ENCODE measurements at regions not wholly inside any gene's neighbourhood (a gene's known extent, or its start where the extent isn't known, plus 50 kb on each side); places are given as distances from the start of the nearest gene placed in this dataset.
A peak's percentile ranks its signal among the peaks of the same experiment; 100 is the strongest.

DNA sequence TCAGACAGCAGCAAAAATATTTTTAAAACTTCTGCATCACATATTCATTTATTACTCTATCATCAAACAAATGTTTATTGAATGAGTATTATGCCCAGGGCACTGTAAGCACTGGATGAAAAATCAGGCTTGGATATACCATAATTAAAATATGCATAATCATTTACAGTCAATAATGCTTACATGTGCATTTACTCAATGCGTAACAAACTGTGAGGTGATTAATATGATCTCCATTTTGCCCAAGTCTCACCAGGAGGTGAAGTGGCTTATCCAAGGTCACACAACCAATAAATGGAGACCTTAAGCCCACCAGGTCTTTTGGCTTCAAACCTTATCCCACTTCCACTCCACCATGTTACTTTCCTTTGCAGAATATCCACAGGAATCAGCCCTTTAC is 117.3 kb upstream of the SLC24A5 start:
- H3K4me1 ChIP-seq = peaks cover 0 to 17% (median 0%) of the 10 kb centered on the region in 9 donors
- no peak for ATAC-seq

DNA sequence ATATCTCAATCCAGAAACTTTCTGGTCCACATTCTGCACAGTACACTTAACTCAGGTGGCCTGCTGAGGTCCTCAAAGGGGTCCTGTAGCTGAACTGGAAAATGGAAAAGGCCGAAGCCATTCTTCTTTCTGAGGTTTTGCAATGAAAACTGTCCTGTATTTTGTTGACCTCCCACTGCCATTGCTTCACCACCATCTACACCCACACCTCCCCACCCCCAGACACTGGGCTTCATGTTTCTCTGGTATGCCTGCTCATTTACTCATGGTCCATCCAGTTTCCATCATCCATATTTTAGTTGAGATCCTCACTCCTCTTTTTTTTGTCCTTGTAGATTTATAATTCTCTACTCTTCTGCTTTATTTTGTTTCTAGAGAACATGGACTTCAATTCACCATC is 115.7 kb upstream of the SLC24A5 start:
- intact Hi-C loops (cut with DNase I) = no loop called here
- TF ChIP-seq, protein P1, sequence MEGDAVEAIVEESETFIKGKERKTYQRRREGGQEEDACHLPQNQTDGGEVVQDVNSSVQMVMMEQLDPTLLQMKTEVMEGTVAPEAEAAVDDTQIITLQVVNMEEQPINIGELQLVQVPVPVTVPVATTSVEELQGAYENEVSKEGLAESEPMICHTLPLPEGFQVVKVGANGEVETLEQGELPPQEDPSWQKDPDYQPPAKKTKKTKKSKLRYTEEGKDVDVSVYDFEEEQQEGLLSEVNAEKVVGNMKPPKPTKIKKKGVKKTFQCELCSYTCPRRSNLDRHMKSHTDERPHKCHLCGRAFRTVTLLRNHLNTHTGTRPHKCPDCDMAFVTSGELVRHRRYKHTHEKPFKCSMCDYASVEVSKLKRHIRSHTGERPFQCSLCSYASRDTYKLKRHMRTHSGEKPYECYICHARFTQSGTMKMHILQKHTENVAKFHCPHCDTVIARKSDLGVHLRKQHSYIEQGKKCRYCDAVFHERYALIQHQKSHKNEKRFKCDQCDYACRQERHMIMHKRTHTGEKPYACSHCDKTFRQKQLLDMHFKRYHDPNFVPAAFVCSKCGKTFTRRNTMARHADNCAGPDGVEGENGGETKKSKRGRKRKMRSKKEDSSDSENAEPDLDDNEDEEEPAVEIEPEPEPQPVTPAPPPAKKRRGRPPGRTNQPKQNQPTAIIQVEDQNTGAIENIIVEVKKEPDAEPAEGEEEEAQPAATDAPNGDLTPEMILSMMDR (IDR thresholded peaks at IDR 0.05) = no peak
- Histone ChIP-seq H3K9me3 (no peaks in the 10 kb centered on the region), H3K4me1 (peaks cover 0 to 17% (median 0%) of the 10 kb centered on the region in 9 donors), H3K36me3 (no peaks in the 10 kb centered on the region), H3K27ac (no peak overlapping the region), H3K27me3 (no peaks in the 10 kb centered on the region), H3K4me3 (no peak overlapping the region)
- DNase-seq = no peak
- no peak for ATAC-seq
- 90 to 91% methylated on average over 1 of the region's 1 CpG for WGBS, 2 donors

More for the DNA sequence above, 117.3 kb upstream of the SLC24A5 start:
- DNase-seq = no peak
- TF ChIP-seq, protein P1 (IDR thresholded peaks at IDR 0.05) = no peak
- WGBS, 2 donors = 98 to 99% methylated on average over 1 of the region's 1 CpG
- Histone ChIP-seq H3K27ac (no peak overlapping the region), H3K4me3 (no peak overlapping the region), H3K27me3 (no peaks in the 10 kb centered on the region), H3K36me3 (no peaks in the 10 kb centered on the region), H3K9me3 (no peaks in the 10 kb centered on the region)
- intact Hi-C loops (cut with DNase I) = no loop called here

DNA sequence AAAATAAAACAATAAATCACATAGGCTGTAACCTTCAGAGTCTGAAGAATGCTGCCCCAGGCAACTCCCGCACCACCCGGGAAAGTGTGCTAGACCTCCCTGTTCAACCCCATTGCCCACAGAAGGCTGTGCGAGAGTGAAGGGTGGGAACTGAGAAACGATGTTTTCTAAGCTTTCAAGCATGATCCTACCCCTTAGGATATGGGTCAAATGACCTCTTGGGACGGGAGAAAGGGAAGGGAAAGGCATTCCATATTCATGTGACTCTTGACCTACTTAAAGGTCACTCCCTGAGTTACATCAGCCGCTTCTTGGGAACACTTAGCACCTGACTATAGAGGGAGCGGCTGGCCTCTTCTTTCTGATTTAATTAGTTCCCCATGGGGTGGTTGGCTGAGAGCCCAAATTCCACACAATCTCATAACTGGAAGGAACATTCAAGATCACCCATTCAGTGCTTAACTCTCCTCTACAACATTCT is 114.7 kb upstream of the SLC24A5 start:
- Histone ChIP-seq H3K27me3 (no peaks in the 10 kb centered on the region), H3K4me3 (no peak overlapping the region), H3K4me1 (peaks cover 0 to 17% (median 0%) of the 10 kb centered on the region in 9 donors), H3K27ac (no peak overlapping the region), H3K36me3 (no peaks in the 10 kb centered on the region), H3K9me3 (no peaks in the 10 kb centered on the region)
- 56 to 60% methylated on average over 7 of the region's 7 CpGs for WGBS, 2 donors
- ATAC-seq (peak in 1 of 8 donors; percentile 22), DNase-seq (no peak)
- TF ChIP-seq, protein P1 (IDR thresholded peaks at IDR 0.05) = no peak
- intact Hi-C loops (cut with DNase I) = no loop called here

DNA sequence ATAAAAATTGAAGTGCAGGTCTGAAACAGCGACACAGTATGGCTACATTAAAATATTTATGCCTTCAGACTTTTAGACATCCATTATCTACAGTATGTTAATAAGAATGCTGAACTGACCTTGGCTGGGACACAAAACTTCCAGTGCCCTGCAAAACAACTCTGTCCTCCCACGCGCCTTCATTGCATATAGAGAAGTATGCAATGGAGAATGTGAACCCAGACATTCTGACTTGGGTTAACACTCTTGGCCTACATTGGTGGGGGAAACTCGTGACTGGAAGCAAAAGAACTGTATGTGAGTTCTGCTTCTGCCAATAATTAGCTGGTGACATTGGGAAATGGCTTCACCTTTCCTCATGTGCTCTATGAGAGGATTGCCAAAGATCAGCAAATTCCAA is 110.5 kb upstream of the SLC24A5 start:
- intact Hi-C loops (cut with DNase I) = loop anchor here in 1 of 10 donors (10.0 kb wide), 1 partner anchor 64 kb away; no protein-coding TSS in a partner anchor
- no peak overlapping the region for H3K4me3 ChIP-seq

More for the DNA sequence above, 110.5 kb upstream of the SLC24A5 start:
- no peaks in the 10 kb centered on the region for H3K27me3 ChIP-seq
- no peak overlapping the region for H3K27ac ChIP-seq
- TF ChIP-seq, protein P1 (IDR thresholded peaks at IDR 0.05) = no peak
- no peak for ATAC-seq
- H3K36me3 ChIP-seq = no peaks in the 10 kb centered on the region
- H3K9me3 ChIP-seq = no peaks in the 10 kb centered on the region
- no peaks in the 10 kb centered on the region for H3K4me1 ChIP-seq
- no peak for DNase-seq
- 63 to 74% methylated on average over 4 of the region's 4 CpGs for WGBS, 2 donors

All from heart right ventricle (tissue), 16 donors.